ENCODE measurements at regions not wholly inside any gene's neighbourhood (a gene's known extent, or its start where the extent isn't known, plus 50 kb on each side); places are given as distances from the start of the nearest gene placed in this dataset.

DNA sequence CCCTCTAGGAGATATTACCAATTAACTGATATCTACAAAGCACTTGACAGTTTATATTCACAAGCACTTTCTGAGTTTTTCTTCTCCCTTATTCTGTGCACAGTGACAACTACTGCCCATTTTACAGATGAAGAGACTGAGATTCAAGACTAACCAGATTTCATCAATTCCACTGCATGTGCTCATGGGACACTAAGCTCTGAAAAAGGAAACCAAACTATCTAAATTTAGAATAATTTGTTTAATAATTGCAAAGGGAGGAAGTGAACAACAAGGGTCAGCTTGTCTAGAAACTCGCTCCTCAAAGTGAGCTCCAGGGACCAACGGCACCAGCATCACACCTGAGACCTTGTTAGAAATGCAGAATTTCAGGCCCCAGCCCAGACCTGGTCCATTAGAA, 50.8 kb upstream of the MYLIP start:
- TF ChIP-seq POLR2AphosphoS5 (IDR thresholded peaks at IDR 0.05) = no peak
- TF ChIP-seq, protein P1, sequence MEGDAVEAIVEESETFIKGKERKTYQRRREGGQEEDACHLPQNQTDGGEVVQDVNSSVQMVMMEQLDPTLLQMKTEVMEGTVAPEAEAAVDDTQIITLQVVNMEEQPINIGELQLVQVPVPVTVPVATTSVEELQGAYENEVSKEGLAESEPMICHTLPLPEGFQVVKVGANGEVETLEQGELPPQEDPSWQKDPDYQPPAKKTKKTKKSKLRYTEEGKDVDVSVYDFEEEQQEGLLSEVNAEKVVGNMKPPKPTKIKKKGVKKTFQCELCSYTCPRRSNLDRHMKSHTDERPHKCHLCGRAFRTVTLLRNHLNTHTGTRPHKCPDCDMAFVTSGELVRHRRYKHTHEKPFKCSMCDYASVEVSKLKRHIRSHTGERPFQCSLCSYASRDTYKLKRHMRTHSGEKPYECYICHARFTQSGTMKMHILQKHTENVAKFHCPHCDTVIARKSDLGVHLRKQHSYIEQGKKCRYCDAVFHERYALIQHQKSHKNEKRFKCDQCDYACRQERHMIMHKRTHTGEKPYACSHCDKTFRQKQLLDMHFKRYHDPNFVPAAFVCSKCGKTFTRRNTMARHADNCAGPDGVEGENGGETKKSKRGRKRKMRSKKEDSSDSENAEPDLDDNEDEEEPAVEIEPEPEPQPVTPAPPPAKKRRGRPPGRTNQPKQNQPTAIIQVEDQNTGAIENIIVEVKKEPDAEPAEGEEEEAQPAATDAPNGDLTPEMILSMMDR (IDR thresholded peaks at IDR 0.05) = no peak

All from breast epithelium (tissue), 3 donors.